ENCODE measurements at regions not wholly inside any gene's neighbourhood (a gene's known extent, or its start where the extent isn't known, plus 50 kb on each side); places are given as distances from the start of the nearest gene placed in this dataset.

DNA sequence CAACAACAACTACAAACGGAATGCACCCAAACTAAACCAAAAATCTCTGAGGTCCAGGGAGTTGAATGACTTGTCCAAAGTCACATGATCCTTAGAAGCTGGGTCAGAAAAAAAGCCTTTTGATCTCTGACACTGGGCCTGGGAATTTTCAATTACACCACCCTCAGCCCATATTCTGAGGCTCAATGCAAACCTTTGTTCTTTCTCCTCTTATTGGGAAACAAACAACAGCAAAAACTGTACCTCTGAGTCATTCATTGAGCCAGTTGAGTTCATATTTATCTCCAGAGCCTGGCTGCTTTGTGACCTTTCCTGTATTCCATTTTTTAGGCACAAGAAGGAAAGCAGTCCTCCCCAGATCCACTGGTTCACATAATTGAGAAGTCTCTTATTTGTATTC lies 51.2 kb upstream of the SORCS1 start:
- TF ChIP-seq, protein P1, sequence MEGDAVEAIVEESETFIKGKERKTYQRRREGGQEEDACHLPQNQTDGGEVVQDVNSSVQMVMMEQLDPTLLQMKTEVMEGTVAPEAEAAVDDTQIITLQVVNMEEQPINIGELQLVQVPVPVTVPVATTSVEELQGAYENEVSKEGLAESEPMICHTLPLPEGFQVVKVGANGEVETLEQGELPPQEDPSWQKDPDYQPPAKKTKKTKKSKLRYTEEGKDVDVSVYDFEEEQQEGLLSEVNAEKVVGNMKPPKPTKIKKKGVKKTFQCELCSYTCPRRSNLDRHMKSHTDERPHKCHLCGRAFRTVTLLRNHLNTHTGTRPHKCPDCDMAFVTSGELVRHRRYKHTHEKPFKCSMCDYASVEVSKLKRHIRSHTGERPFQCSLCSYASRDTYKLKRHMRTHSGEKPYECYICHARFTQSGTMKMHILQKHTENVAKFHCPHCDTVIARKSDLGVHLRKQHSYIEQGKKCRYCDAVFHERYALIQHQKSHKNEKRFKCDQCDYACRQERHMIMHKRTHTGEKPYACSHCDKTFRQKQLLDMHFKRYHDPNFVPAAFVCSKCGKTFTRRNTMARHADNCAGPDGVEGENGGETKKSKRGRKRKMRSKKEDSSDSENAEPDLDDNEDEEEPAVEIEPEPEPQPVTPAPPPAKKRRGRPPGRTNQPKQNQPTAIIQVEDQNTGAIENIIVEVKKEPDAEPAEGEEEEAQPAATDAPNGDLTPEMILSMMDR (IDR thresholded peaks at IDR 0.05): no peak
- no peak for TF ChIP-seq EZH2 (IDR thresholded peaks at IDR 0.05; ENCODE audit: borderline replicate concordance, insufficient read depth, low read depth, low read length, poor library complexity, severe bottlenecking)

Measured in B cell (primary cell).